HG02678 (cell line): ENCODE measurements at regions not wholly inside any gene's neighbourhood (a gene's known extent, or its start where the extent isn't known, plus 50 kb on each side); places are given as distances from the start of the nearest gene placed in this dataset.

Experiments used
- ATAC-seq: cut with Tn5 transposase; IDR thresholded peaks from one replicate; pipeline ENCODE4 v1.9.1; 2021; ENCODE audit warnings: mild to moderate bottlenecking, moderate library complexity; ENCODE audit not compliant: unreplicated experiment

- ATAC-seq = no peak
These were observed 116.1 kb upstream of the GALNT2 start for GRCh38 chr1:229950908-229951307.

DNA sequence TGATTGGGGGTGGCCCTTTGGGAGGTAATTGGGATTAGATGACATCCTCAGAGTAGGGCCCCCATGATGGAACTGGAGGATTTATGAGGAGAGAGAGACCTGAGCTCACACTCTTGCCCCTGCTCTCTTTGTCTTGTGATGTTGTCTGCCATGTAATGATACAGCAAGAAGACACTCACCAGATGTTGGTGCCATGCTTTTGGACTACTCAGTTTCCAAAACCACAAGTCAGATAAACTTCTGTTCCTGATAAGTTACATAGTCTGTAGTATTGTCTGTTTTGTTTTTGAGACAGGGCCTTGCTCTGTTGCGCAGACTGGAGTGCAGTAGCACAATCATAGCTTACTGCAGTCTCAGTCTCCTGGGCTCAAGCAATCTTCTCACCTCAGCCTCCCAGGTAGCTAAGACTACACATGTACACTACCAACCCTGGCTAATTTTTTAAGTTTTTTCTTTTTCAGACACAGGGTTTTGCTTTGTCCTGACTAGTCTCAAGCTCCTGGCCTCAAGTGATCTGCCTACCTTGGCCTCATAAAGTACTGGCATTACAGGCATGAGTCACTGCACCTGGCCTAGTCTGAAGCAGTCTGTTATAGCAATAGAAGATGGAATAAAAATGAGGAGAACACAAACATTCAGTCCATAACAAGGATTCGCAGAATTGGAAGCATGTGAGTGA lies 115.0 kb upstream of the GALNT2 start:
- no peak for ATAC-seq

- no peak for ATAC-seq
These were observed 114.1 kb upstream of the GALNT2 start for GRCh38 chr1:229952670-229953520.

GRCh38 chr1:229953736-229954326 lies 113.2 kb upstream of the GALNT2 start:
- ATAC-seq = no peak

DNA sequence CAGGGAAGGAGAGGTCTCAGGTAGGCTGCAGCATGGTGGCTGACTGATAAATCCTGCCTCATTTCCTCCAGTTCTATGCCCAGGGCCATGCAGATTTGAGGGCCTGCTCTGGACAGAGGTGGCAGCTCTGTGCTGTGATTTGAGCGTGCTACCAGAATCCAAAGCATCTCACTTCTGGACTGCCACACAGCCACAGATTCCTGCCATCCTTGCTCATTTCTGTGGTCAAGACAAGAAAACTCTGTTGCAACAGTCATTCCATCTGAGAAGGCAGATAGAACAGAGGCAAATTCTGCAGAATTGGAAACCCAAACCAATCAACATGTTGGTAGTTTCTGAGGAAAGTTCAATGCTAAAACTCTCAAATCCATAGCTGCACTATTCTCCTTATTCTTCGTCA lies 102.8 kb upstream of the GALNT2 start:
- no peak for ATAC-seq

- no peak for ATAC-seq
These were observed 96.3 kb upstream of the GALNT2 start for GRCh38 chr1:229970714-229971113.

- no peak for ATAC-seq
These were observed 95.9 kb upstream of the GALNT2 start for GRCh38 chr1:229971141-229971540.

- ATAC-seq = no peak
These were observed 94.3 kb upstream of the GALNT2 start for GRCh38 chr1:229972600-229973296.

- ATAC-seq = no peak
These were observed 93.8 kb upstream of the GALNT2 start for GRCh38 chr1:229973297-229973612.

GRCh38 chr1:229975047-229975446 lies 92.0 kb upstream of the GALNT2 start:
- no peak for ATAC-seq

- no peak for ATAC-seq
These were observed 87.0 kb upstream of the GALNT2 start for GRCh38 chr1:229980009-229980408.

GRCh38 chr1:229981736-229982135 lies 85.3 kb upstream of the GALNT2 start:
- no peak for ATAC-seq

- ATAC-seq = no peak
These were observed 82.6 kb upstream of the GALNT2 start for GRCh38 chr1:229984310-229984991.

DNA sequence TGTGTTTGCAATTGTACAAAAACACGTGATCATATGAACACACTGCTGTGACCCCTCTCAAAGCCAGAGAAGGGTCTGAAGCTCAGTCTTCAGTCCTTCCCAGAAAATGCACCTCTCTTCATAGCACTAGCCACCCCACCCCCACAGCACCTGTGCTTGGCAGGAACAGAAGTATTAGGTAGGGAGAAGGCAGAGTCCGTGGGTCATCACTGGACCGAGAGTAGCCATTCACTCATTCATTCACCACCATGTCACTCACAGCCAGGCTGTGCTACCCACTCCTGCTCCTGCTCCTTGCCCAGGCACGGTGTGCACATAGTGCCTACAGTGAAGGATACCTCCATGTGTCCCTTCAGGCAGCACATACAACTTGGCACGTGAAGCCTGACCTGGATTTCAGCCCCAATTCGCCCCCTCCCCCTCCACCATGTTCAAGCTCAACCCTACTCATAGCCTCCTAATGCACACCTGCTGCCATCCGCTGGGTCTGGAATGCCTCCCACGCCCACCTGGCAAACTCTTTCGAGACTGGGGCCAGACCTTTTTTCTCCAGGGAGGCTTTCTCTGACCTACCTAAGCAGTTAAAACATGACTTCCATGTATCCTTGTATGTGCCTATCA lies 81.9 kb upstream of the GALNT2 start:
- ATAC-seq = no peak

DNA sequence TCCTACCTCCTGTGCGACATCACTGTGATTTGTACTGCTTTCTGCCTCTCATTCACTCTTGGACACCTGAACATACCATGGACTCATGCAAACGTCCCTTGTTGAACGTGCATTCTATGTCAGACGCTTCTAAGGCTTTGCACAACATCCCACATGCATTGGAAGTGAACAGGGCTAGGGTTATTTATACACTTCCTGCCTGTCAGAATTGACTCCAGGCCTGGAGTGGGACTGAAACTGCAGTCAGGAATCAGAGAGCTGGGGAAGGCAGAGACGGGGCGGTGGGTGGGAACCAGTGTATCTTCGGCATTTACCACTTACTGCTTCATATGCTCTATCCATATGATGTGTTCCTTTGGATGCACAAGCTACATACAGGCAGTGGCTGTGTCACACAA lies 81.4 kb upstream of the GALNT2 start:
- ATAC-seq = no peak

GRCh38 chr1:229986737-229987337 lies 80.2 kb upstream of the GALNT2 start:
- no peak for ATAC-seq

DNA sequence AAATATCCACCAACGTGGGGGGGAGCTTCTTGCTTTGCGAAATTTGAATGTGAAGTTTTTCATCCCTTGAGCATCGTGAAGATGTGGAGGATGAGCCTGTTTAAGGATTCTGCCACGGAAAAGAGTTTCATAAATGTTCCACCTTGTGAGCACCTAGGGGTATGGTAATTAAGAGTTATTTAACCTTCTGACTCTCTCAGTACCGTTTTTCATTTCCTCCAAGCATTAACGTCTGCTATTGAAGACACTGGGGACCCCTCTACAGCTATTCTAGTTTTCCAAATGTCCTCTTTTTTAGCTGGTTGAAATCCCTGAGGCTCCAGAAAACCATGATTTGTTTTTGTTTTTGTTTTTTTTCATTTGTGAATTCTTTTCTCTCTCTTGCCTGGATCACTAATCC lies 79.1 kb upstream of the GALNT2 start:
- no peak for ATAC-seq

DNA sequence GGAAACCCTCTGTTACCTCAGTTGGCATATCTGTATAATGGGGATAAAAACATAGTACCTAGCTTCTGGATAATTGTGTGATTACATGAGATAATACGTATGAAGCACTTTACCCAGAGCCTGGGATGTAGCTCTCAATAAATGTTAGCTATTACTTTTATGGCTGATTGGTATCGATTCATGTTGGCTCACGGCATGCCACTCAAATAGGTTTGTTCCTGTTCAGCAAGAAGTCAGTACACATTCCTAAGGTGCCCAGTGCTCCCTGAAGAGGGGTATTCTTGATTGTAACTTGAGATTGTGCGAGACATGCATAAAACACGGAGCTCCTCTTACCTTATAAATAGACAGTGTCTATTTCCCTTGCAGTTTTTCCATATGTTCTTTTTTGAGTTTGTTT lies 78.5 kb upstream of the GALNT2 start:
- ATAC-seq = no peak

- ATAC-seq = no peak
These were observed 77.3 kb upstream of the GALNT2 start for GRCh38 chr1:229989591-229990248.

DNA sequence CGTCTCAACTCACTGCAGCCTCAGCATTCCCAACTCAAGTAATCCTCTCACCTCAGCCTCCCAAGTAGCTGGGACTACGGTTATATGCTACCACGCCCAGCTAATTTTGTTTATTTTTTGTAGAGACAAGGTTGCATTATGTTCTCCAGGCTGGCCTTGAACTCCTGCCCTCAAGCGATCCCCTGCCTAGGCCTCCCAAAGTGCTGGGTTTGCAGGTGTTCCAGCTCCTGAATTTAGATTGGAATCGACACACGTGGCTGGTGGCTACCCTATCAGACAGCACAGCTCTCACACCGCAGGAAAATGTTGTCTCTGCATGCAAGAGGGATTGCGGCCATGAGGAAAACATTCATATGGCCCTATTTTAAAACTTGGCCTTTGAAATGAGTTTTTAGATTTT lies 76.7 kb upstream of the GALNT2 start:
- ATAC-seq = no peak
